HG02852 (cell line): ENCODE measurements at regions not wholly inside any gene's neighbourhood (a gene's known extent, or its start where the extent isn't known, plus 50 kb on each side); places are given as distances from the start of the nearest gene placed in this dataset.
"Not testable (repeated sequence)": the region's sequence is repeated elsewhere in the genome, so short reads cannot be mapped to it uniquely, and the experiment has no call there.

Source experiments
- ATAC-seq: cut with Tn5 transposase; IDR thresholded peaks from one replicate; pipeline ENCODE4 v1.9.1; 2021; ENCODE audit warnings: mild to moderate bottlenecking, moderate library complexity; ENCODE audit not compliant: unreplicated experiment

DNA sequence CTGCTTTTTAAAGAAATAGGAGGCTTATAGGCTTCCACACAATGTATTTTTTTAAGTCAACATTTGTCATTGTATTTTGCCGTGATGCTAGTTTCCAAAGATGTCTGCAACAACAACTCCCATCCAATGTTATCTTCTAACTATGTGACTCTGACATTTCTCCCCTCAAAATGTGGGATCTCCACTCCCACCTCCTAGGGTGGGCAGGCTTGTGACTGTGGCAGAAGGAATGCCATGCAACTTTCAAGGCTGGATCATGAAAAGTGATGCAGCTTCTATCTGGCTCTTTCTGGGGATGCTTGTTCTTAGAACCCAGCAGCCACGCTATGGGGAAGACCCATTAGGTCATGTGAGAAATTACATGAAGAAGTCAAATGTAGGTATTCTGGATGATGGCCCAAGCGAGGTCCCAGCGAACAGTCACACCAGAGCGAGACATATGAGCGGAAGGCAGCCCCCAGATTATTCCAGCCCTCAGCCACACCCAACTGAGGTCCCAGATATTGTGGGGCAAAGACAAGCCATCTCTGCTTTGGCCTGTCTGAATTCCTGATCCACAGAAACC lies 124.3 kb downstream of the BDH1 start:
- ATAC-seq: no peak

DNA sequence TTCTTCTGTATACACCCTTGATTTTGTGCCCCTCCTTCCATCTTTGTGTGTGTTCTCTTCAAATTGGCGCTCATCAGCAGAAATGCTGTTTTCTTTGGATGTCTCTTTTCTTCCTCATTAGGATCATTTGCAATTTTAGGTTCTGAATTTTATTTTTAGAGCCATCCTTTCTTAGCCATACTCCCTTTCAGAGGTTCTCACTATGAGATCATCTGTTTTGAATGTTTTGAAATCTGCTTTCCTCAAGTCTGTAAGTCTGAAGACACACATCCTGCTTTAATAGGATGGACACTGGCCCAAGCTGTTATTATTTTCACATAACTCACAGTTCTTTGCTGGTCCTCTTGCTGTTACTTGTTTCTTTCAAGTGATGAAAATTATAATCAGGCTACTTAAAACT lies 124.8 kb downstream of the BDH1 start:
- no peak for ATAC-seq

- ATAC-seq: no peak
These were observed 125.3 kb downstream of the BDH1 start for GRCh38 chr3:197430502-197430901.

DNA sequence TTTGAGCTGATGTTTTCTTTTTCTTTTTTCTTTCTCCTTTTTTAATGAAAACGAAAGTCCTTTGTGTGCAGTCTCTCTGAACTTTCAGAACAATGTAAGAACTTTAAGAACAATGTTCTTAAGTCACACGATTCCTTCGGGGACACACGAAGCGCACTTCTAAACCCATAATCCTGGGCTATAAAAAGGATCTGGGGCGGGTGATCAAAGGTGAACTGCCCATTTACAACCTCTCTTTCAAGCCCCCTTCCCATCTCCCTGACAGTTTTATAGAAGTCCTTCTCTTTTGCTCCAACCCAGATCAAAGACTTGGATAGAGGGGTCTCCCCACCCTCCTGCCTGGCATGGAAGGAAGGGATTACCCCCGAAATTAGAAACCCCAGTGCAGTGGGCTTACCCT lies 126.8 kb downstream of the BDH1 start:
- ATAC-seq: no peak

DNA sequence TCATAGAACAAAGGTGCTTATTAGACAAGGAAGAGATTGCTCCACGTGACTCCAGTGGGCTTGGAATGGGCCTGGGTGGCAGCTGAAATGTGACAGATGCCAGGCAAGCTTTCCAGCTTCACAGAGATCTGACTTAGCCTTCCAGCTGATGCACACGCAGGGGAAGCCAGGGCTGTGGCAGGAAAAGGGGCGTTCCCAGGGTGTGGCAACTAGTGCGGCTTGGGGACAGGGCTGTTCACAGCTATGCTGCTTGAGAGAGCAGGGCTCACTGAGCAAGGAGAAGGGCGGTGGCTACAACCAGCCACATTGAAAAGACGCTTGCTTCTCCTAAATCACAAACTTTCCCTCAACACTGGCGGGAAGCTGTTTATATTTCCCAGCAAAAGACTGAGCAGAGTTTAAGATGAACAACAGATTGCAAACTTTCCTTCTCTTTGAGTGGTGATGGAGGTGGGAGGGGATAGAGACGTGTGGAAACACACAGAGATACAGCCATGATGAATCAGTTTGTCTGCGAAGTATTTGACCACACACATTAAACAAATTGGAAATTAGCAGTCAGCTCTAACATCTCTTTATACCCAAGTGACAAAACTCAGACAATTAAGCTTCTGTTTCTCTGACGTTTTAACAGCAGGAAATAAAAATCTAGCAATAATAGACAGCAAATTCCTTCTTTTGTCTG lies 127.5 kb downstream of the BDH1 start:
- no peak for ATAC-seq

- no peak for ATAC-seq
These were observed 128.6 kb upstream of the DLG1 start for GRCh38 chr3:197427021-197427420.

DNA sequence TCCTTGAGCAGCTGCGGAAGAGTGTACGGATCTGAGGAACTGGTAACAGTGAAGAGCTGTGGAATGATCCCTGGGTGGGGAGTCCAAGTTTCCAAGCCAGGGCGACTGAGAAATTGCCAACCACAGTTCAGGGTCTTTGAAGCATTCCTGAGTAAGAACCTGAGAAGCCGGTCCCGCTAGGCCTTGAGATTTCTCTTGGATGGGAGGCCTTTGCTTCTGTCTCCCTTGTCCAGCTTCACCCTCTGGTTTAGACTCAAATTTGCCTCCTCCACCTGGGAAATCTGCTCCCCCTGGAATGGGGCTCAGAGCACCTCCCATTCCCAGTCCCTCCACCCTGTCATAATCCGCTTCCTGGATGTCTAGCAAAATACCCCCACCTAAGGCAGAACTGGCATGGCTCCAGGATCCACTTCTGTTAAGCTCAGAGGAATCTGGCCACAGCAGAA lies 127.7 kb upstream of the DLG1 start:
- no peak for ATAC-seq

DNA sequence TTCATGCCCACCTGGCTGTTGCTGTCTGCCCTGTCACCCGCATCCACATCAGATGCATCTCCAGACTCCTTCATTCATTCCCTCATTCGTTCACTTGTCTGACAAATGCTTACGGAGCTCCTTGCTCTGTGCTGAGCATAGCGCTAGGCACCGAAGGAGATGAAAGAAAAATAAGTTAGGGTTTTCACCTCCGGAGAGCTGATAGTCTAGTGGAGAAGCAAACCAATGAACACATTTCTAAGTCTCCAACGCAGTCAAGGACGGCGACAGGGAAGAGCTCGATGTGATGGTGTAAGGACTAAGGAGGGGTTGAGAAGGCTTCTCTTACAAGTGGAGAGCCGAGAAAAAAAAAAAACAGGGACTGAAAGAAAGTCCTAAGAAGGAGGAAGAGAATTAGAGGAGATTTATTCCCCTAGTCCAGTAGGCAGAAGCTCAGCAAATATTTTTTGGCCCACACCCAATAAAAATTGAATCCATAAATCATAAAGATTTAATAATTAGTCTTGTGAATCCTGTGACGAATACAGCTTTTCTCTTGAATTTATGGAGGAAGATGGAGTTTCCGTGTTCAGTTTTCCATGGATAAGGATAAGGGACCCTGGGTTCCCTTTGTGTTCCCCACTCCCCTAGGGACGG lies 127.2 kb upstream of the DLG1 start:
- no peak for ATAC-seq

DNA sequence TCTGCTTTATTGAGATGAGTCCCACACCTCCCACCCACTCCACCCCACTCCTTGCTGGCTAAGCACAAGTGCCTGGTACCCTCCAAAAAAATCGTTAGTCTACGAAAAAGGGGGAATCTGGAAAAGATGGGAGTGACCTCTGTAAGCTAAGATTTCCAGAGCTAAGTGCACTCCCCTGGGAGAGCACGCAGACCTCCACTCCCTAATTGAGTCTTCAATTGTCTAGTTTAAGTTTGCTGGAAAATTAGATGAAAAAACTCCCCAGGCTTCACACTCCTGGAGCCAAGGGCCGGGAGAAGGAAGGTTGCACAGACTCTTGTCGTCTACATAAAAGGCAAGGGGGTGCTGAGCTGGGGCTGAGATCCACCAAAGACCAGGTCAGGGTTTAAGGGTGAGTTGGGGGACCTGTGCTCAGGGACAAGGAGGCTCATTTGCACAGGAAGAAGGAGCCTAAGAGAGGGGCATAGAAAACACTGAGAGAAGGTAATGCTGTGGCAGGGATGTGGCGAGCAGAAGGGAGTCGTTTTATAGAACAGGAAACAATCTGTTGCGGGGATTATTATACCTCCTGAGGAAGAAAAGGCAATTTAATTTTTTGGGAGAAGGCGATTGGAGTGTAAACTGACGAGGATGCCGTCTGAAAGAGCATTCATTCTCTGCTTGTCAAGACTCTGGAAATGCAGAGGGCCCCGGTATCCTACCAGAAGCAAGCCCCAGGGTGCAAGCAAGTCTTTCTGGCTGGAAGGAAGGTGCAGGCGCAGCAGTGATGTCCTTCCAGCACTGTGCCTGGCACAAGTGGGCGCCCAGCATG lies 126.5 kb upstream of the DLG1 start:
- no peak for ATAC-seq

- ATAC-seq: no peak
These were observed 125.9 kb upstream of the DLG1 start for GRCh38 chr3:197424266-197424665.

- ATAC-seq: no peak
These were observed 125.0 kb upstream of the DLG1 start for GRCh38 chr3:197423376-197423775.

DNA sequence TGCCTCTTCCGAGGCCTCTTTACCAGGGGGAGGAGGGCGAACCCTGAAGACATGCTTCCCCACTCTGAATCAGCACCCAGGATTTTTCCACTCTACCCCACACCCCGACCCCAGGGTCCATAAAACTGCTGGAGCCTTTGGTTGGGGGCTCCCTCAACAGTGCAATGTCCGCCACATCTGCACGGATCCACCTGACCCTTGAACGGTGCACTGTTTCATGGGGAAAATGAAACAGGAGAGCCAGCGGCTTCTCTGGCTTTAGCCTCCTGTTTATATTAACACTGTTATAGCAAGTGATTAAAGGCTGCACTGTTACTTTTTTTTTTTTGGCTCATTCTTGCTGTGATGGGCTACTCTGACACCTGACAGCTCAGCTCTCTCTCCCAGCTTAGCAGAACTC lies 124.1 kb upstream of the DLG1 start:
- no peak for ATAC-seq

DNA sequence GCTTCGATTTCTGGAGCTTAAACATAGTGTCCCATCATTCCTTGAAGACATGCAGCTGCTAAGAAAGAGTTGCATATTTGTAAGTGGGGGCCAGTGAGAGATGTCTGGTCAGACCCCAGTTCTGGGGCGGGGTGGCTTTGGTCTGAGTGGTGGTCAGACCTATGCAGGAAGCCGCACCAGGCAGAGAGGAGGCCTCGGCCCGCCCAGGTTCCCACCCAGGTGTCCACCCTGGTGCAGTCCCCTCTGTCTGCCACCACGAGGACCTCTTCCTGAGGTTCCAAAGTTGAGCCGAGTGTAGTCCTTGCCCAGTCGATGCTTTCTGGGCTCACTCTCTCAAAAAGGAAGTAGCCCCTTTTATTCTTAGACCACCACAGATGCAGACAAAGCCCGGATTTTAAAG lies 122.6 kb upstream of the DLG1 start:
- ATAC-seq: no peak

DNA sequence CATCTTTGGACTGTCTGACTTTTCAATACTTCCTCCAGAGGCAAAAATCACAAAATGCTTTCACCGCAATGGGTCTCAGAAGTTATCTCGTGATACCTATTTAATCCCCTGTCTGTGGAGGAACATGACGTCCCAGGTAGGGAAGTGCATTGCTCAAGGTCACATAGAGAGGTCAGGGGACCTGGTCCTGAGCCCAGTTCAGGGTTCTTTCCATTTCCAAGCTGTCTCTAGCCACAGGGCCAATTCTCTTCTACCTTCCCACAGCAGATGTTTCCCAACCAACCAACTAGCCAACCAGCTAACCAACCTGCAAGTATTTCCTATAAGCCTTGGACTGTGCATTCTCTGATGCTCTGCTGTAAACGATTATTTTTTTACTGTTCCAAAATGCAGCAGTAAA lies 122.2 kb upstream of the DLG1 start:
- no peak for ATAC-seq

- ATAC-seq: no peak
These were observed 121.7 kb upstream of the DLG1 start for GRCh38 chr3:197420115-197420514.

DNA sequence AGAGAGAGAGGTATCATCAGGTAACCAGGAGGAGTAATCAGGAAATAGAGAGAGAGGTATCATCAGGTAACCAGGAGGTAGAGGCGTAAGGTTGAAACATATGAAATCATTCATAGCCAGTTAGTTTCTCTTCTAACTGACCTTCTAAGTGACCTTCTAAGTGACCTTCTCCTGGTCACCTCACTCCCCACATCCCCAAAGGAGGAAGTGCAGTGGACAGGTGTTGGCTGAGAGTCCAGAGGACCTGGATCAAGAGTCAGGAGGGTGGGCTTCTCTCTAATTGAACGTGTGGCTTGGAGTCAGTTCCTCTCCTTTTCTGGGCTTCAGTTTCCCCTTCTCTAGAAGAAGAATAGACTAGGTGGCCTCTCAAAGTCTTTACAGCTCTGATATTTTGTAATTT lies 121.3 kb upstream of the DLG1 start:
- no peak for ATAC-seq

DNA sequence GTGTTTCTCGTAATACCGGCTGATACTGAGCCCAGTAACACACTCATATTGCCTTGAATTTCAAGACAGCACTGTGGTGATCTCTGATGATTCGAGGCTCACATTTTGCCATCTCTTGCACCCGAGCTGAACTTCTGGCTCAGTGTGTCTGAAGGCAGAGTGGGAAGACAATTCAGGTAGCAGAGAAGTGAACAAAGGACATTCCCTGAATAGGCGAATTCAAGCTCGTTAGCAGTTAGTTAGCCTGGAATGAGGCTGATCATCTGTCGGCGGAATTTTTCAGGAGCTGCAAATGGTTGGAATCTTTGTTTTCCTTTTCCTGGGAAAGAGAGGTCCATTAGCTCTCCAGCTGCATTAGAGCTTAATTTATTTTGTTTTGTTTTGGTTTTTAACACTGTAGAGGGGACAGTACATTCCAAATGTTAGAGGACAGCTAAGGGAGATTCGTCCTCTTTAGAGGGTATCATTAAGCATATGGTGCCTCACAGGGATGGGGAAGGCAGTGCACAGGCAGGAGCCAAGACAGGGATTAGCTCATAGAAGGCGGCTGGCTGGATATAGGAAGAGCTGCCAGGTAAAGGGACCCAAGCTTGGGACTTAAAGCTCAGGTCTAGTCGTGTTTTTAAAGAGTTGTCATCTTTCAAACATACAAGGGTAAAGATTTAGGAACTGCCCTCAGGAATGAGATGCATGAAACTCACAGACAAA lies 119.7 kb upstream of the DLG1 start:
- ATAC-seq: no peak

DNA sequence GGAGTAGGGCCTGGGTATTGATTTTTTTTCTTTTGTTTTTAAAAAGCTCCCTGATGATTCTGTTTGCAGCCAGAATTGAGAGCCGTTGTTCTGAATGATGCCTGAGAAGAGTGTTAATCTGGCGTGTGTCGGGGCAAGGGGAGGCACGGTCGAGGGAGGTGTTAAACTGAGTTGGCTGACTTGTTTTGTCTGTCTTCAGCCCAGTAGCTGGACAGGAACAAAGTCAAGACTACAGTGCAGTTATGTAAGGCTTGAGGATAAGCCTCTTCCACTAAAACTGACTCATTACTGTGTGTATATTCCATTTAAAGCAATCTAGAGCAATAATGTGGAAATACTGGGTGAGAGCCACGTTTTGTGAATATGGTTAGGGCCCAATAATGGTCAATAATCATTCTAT lies 119.0 kb upstream of the DLG1 start:
- ATAC-seq: no peak

GRCh38 chr3:197411899-197412298 lies 113.5 kb upstream of the DLG1 start:
- not testable (repeated sequence) for ATAC-seq

DNA sequence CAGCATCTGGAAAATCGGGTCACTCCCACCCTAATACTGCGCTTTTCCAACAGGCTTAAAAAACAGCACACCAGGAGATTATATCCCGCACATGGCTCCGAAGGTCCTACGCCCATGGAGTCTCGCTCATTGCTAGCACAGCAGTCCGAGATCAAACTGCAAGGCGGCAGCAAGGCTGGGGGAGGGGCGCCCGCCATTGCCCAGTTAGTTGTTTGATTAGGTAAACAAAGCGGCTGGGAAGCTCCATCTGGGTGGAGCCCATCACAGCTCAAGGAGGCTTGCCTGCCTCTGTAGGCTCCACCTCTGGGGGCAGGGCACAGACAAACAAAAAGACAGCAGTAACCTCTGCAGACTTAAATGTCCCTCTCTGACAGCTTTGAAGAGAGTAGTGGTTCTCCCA lies 111.8 kb upstream of the DLG1 start:
- not testable (repeated sequence) for ATAC-seq
